ENCODE measurements at regions not wholly inside any gene's neighbourhood (a gene's known extent, or its start where the extent isn't known, plus 50 kb on each side); places are given as distances from the start of the nearest gene placed in this dataset.

DNA sequence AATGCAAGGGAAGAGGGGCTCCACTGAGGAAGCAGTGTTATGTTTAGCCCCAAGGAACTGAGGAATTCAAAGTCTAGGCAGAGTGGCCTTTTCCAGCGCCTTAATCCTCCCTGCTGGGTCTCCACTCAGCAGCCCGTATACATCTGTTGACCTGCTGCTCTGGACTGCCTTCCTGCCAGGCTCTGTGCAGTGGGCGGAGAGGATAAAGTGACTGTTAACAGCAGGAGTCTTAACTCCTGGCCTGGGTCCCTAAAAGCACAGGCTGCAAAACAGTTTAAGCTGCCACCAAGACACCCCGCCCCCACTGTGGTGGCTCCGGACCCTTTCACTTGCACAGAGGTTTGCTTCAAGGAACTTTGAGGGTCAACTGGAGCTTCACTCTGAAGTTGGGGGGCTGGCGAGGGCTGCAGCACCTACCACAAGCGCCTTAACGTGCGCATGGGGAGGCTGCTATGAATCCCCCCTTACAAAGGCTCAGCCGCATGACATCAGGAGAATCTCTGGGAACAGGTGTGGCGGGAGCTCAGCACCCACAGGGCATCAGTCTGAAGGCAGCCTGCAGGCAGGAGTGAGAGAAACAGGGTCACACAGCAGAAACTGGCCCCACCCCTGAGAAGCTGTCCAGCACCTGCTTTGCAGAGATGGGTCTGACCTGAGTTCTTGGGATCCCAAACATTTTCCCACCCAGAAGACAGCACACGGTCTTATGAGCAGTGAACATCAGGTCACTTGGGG is 358.2 kb upstream of the GATB start:
- Histone ChIP-seq H3K4me3 (ENCODE audit: low read depth in 1 of 2, low read length in 2 of 2) (no peak overlapping the region), H3K27ac (ENCODE audit: low read depth, low read length) (no peak overlapping the region), H3K4me1 (ENCODE audit: insufficient read depth, low read length) (no peaks in the 10 kb centered on the region)

DNA sequence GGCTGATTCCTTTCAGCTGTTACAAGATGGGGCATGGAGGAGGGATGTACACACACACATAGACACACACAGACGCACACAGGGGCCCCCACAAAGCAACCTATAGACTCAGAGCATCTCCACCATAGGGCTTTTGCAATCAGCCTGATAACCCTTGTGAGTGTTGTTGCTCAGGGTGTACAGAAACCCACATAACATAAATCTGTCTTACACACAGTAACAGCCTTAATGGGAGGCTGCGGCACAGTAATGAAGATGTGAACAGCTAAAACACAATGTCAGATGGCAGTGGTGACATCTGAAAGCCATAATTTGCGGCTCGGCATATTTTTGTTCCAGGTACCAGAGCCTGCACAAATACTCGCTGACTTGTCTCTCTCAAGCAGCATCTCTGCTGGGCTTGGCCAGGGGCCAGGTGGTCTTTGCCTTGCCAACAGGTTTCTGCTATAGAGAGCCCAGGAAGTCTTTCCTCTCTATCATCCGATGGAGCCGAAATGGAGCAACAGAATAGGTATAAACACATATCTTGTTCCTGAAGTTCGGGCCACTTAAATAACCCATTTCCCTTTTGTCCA is 357.2 kb upstream of the GATB start:
- no peaks in the 10 kb centered on the region for H3K27me3 ChIP-seq (ENCODE audit: control insufficient read depth in 1 of 2, insufficient read depth in 2 of 2, low read length in 2 of 2)
- no peak overlapping the region for H3K4me3 ChIP-seq (ENCODE audit: low read depth in 1 of 2, low read length in 2 of 2)
- no peak overlapping the region for H3K27ac ChIP-seq (ENCODE audit: low read depth, low read length)
- H3K9me3 ChIP-seq (ENCODE audit: low read length), result no peaks in the 10 kb centered on the region
- no peaks in the 10 kb centered on the region for H3K4me1 ChIP-seq (ENCODE audit: insufficient read depth, low read length)
- H3K36me3 ChIP-seq (ENCODE audit: insufficient read depth, low read length), result no peaks in the 10 kb centered on the region
- H3K9ac ChIP-seq (ENCODE audit: low read length), result no peak overlapping the region

More for the DNA sequence above, 358.2 kb upstream of the GATB start:
- no peak overlapping the region for H3K9ac ChIP-seq (ENCODE audit: low read length)
- no peaks in the 10 kb centered on the region for H3K9me3 ChIP-seq (ENCODE audit: low read length)
- H3K27me3 ChIP-seq (ENCODE audit: control insufficient read depth in 1 of 2, insufficient read depth in 2 of 2, low read length in 2 of 2), result no peaks in the 10 kb centered on the region
- H3K36me3 ChIP-seq (ENCODE audit: insufficient read depth, low read length), result no peaks in the 10 kb centered on the region

DNA sequence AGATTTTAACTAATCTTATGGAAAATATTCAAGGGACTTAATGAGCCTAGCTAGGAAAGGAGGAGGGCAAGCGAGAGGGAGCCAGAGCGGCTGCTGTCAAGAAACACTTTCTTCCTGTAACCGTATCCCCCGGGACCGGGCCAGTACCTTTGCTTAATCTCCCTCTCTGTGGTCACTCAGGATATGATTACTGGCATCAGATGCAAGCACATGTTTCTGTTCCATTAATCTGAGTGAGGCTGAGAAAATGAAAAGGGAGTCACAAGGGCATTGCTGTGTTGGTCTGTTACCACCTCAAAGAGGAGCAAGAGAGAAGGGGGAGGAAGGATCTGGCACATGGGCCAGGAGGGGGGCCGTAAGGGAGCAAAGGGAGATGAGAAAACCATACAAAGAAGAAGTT is 356.7 kb upstream of the GATB start:
- Histone ChIP-seq H3K27ac (ENCODE audit: low read depth, low read length) (no peak overlapping the region), H3K9ac (ENCODE audit: low read length) (no peak overlapping the region), H3K36me3 (ENCODE audit: insufficient read depth, low read length) (no peaks in the 10 kb centered on the region), H3K4me1 (ENCODE audit: insufficient read depth, low read length) (no peaks in the 10 kb centered on the region), H3K9me3 (ENCODE audit: low read length) (no peaks in the 10 kb centered on the region), H3K4me3 (ENCODE audit: low read depth in 1 of 2, low read length in 2 of 2) (no peak overlapping the region), H3K27me3 (ENCODE audit: control insufficient read depth in 1 of 2, insufficient read depth in 2 of 2, low read length in 2 of 2) (no peaks in the 10 kb centered on the region)

DNA sequence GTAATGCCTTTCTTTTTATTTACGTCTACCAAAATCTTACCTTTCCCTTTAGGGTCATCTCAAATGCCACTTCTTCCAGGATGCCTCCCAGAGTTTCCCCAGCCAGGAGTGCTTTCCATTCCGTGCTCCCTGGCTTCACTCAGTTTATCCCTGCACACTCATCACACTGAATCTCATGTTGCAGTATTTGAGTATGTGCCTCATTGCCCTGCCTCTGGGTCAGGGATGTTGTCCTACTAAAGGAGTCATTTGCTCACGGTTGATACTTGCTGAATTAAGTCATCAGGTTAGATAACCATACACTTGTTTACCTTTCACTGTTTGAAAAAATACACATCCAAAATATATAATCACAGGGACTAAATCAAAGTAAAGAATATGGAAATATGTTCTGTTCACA is 356.2 kb upstream of the GATB start:
- no peaks in the 10 kb centered on the region for H3K27me3 ChIP-seq (ENCODE audit: control insufficient read depth in 1 of 2, insufficient read depth in 2 of 2, low read length in 2 of 2)
- H3K4me1 ChIP-seq (ENCODE audit: insufficient read depth, low read length), result no peaks in the 10 kb centered on the region
- H3K36me3 ChIP-seq (ENCODE audit: insufficient read depth, low read length), result no peaks in the 10 kb centered on the region
- H3K4me3 ChIP-seq (ENCODE audit: low read depth in 1 of 2, low read length in 2 of 2), result no peak overlapping the region
- H3K9ac ChIP-seq (ENCODE audit: low read length), result no peak overlapping the region
- H3K9me3 ChIP-seq (ENCODE audit: low read length), result no peaks in the 10 kb centered on the region
- H3K27ac ChIP-seq (ENCODE audit: low read depth, low read length), result no peak overlapping the region

DNA sequence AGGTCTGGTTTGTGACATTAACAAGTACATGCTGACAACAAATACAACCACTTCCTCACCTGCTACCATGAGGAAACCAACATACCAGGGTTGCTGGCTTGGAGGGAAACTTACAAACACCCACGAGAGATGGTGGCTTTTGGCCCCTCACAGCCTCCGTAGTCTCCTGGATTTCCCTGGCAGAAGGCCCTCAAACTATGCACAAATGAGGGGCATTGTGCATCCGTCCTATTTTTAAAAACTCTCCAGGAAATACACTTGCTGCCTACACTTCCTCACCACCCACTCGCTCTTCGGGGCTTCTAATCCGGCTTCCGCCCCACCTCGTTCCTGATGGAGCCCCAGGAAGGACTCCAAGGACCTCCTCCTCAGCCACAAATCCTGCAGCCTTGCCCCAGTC is 355.0 kb upstream of the GATB start:
- no peak overlapping the region for H3K27ac ChIP-seq (ENCODE audit: low read depth, low read length)

DNA sequence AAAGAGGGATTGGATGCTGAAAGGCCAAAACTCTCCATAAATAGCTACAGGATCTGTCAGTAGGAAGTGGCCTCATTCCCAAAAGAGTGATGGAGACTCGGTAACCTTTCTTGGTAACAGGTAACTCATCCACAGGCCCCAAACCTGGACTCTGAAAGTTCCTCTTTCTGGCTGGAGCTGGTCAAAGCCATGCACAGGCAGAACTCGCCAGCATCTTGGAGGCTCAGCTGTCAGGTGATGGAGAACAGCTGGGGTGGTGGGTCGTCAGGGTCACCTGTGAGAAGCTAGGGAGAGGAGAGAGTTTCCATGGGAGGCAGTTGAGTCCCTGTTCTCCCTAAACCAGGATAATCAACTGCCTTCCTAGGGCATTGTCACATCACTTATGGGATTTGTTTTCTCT is 354.3 kb upstream of the GATB start:
- no peaks in the 10 kb centered on the region for H3K36me3 ChIP-seq (ENCODE audit: insufficient read depth, low read length)
- H3K9me3 ChIP-seq (ENCODE audit: low read length), result no peaks in the 10 kb centered on the region
- H3K27me3 ChIP-seq (ENCODE audit: control insufficient read depth in 1 of 2, insufficient read depth in 2 of 2, low read length in 2 of 2), result no peaks in the 10 kb centered on the region
- H3K4me1 ChIP-seq (ENCODE audit: insufficient read depth, low read length), result peaks cover 2% of the 10 kb centered on the region
- no peak overlapping the region for H3K9ac ChIP-seq (ENCODE audit: low read length)
- no peak overlapping the region for H3K4me3 ChIP-seq (ENCODE audit: low read depth in 1 of 2, low read length in 2 of 2)
- H3K27ac ChIP-seq (ENCODE audit: low read depth, low read length), result no peak overlapping the region

More for the DNA sequence above, 355.0 kb upstream of the GATB start:
- no peak overlapping the region for H3K4me3 ChIP-seq (ENCODE audit: low read depth in 1 of 2, low read length in 2 of 2)
- H3K4me1 ChIP-seq (ENCODE audit: insufficient read depth, low read length), result no peaks in the 10 kb centered on the region
- no peaks in the 10 kb centered on the region for H3K9me3 ChIP-seq (ENCODE audit: low read length)
- H3K9ac ChIP-seq (ENCODE audit: low read length), result no peak overlapping the region
- no peaks in the 10 kb centered on the region for H3K27me3 ChIP-seq (ENCODE audit: control insufficient read depth in 1 of 2, insufficient read depth in 2 of 2, low read length in 2 of 2)
- no peaks in the 10 kb centered on the region for H3K36me3 ChIP-seq (ENCODE audit: insufficient read depth, low read length)

DNA sequence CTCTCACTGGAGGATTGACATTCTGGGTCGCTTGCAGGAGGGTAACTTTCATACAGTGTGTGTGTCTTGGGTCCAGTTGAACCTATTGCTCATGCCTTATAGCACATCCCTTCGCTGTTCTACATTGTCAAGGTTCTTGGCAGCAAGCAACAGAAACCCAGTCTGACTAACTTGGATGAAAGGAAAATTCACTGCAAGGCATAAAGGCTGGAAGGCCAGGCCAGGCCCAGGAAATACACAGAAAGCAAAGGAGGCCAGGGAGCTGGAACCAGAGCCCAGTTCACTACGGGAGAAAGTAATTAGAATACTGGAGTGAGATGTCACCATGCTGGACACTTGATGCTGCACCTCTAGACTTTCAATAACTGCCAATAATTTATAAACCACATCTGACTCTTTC is 353.8 kb upstream of the GATB start:
- Histone ChIP-seq H3K4me1 (ENCODE audit: insufficient read depth, low read length) (peaks cover 8% of the 10 kb centered on the region), H3K27ac (ENCODE audit: low read depth, low read length) (no peak overlapping the region), H3K27me3 (ENCODE audit: control insufficient read depth in 1 of 2, insufficient read depth in 2 of 2, low read length in 2 of 2) (no peaks in the 10 kb centered on the region), H3K4me3 (ENCODE audit: low read depth in 1 of 2, low read length in 2 of 2) (no peak overlapping the region), H3K9me3 (ENCODE audit: low read length) (no peaks in the 10 kb centered on the region), H3K36me3 (ENCODE audit: insufficient read depth, low read length) (no peaks in the 10 kb centered on the region), H3K9ac (ENCODE audit: low read length) (no peak overlapping the region)

DNA sequence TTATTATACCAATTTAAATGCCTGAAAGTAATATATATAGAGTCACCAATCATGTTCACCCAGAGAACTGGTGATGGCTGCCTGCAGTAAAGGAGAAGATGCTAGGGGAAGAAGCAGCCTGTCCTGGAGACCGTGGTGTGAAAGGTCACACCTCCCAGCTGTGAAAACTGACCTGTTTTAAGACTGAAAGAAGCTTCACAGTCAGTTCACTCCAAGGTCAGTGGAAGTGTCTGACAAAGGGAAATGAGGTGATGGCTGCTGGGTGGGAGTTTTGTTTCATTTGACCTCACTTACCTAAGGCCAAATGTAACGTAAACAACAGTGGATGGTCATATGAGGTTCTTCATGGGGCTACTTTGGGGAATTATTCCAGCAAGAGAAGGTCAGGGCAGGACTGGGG is 352.1 kb upstream of the GATB start:
- peaks cover 13% of the 10 kb centered on the region for H3K4me1 ChIP-seq (ENCODE audit: insufficient read depth, low read length)
- H3K27me3 ChIP-seq (ENCODE audit: control insufficient read depth in 1 of 2, insufficient read depth in 2 of 2, low read length in 2 of 2), result no peaks in the 10 kb centered on the region
- no peak overlapping the region for H3K4me3 ChIP-seq (ENCODE audit: low read depth in 1 of 2, low read length in 2 of 2)
- H3K27ac ChIP-seq (ENCODE audit: low read depth, low read length), result no peak overlapping the region
- no peaks in the 10 kb centered on the region for H3K36me3 ChIP-seq (ENCODE audit: insufficient read depth, low read length)
- H3K9me3 ChIP-seq (ENCODE audit: low read length), result no peaks in the 10 kb centered on the region
- H3K9ac ChIP-seq (ENCODE audit: low read length), result no peak overlapping the region

DNA sequence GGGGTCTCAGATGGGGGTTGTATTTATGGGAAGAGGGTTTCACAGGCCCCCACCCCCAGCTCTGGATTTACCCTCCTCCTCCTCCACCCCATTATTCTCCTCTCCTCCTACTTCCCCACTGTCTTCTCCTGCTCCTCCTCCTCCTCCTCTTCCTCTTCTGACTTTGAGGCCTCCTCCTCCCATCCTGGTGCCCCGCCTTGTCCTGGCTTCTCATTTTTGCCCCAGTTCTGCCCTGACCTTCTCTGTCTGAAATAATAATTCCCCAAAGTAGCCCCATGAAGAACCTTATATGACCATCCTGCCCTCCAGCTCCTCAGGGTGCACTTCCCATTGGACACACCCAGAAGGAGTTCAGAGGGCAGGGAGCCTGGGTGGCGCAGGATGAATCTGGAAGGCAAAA is 351.4 kb upstream of the GATB start:
- Histone ChIP-seq H3K36me3 (ENCODE audit: insufficient read depth, low read length) (no peaks in the 10 kb centered on the region), H3K4me1 (ENCODE audit: insufficient read depth, low read length) (peaks cover 15% of the 10 kb centered on the region), H3K4me3 (ENCODE audit: low read depth in 1 of 2, low read length in 2 of 2) (no peak overlapping the region), H3K27ac (ENCODE audit: low read depth, low read length) (no peak overlapping the region), H3K27me3 (ENCODE audit: control insufficient read depth in 1 of 2, insufficient read depth in 2 of 2, low read length in 2 of 2) (no peaks in the 10 kb centered on the region), H3K9ac (ENCODE audit: low read length) (no peak overlapping the region), H3K9me3 (ENCODE audit: low read length) (no peaks in the 10 kb centered on the region)

DNA sequence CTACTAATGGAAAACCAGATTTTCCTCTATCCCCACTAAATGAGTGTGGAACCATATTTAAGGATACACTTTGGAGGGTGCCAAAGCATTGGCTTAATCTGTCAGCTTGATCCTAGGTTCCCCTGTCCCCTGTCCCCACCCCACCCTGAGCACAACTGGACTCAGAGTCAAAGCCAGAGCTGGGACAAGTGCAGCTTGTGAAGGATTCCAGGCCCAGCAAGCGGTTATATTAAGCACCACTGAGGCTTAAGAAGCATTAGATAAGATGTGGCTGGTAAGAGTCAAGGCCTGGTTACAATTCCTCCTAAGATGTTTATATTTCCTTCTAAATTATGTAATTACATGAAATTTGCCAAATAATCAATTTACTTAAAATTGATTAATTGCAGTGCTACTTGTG is 350.0 kb upstream of the GATB start:
- no peaks in the 10 kb centered on the region for H3K36me3 ChIP-seq (ENCODE audit: insufficient read depth, low read length)
- no peaks in the 10 kb centered on the region for H3K9me3 ChIP-seq (ENCODE audit: low read length)
- no peaks in the 10 kb centered on the region for H3K27me3 ChIP-seq (ENCODE audit: control insufficient read depth in 1 of 2, insufficient read depth in 2 of 2, low read length in 2 of 2)
- H3K4me1 ChIP-seq (ENCODE audit: insufficient read depth, low read length), result peaks cover 24% of the 10 kb centered on the region
- H3K27ac ChIP-seq (ENCODE audit: low read depth, low read length), result no peak overlapping the region
- no peak overlapping the region for H3K9ac ChIP-seq (ENCODE audit: low read length)
- no peak overlapping the region for H3K4me3 ChIP-seq (ENCODE audit: low read depth in 1 of 2, low read length in 2 of 2)

DNA sequence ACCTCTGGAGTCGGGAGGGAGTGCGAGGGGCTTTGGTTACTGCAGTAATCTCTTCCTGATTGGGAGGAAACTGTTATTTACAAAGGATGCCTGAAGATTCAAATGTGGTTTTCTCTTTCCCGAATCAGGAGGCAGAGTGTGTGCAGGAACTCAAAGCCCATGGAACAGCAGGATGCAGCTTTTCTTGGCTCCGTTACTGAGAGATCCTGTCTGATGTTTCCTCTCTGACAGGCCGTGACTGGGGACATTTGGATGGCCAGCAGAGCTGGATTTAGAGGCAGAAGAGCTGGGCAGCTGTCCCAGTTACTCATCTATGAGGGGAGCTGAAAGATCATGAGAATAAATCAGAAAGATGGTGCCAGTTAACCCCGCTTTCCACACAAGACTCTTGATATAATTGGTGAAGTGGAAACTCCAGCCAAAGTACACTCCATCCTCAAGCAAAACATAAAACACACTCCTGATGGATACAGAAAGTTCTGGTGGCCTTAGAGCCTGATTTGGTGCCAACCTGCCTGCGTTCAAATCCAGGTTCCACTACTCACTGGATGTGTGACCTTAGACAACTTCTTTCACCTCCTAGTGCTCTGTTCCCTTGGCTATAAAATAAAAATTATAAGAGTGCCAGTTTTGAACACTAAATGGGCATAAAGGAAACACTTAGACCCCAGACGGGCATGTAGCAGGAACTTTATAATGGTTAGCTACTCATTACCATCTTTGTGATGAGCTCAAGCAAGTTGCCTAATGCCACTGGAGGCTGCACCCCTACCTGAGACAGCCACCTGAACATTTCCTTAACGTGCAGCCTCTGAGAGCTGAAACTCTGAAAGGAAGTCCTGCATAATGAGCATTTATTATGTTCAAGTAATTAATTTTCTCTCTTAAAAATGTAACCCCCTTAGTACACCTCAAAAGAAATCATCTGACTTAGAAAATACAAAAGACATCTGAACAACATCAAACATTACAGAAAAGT is 349.0 kb upstream of the GATB start:
- Histone ChIP-seq H3K27ac (ENCODE audit: low read depth, low read length) (no peak overlapping the region), H3K4me3 (ENCODE audit: low read depth in 1 of 2, low read length in 2 of 2) (no peak overlapping the region), H3K36me3 (ENCODE audit: insufficient read depth, low read length) (no peaks in the 10 kb centered on the region), H3K27me3 (ENCODE audit: control insufficient read depth in 1 of 2, insufficient read depth in 2 of 2, low read length in 2 of 2) (no peaks in the 10 kb centered on the region), H3K4me1 (ENCODE audit: insufficient read depth, low read length) (peaks cover 28% of the 10 kb centered on the region), H3K9me3 (ENCODE audit: low read length) (no peaks in the 10 kb centered on the region), H3K9ac (ENCODE audit: low read length) (no peak overlapping the region)
